ENCODE measurements at regions not wholly inside any gene's neighbourhood (a gene's known extent, or its start where the extent isn't known, plus 50 kb on each side); places are given as distances from the start of the nearest gene placed in this dataset.

GRCh38 chr4:128349921-128350320, 62.3 kb upstream of the PGRMC2 start (continued):
- TF ChIP-seq MLLT1 (IDR thresholded peaks at IDR 0.05) (peak in 1 of 2 experiments; percentile 39; a peak in 1 of 4 replicates), ZFPM2 (CRISPR knock-in tag; IDR thresholded peaks at IDR 0.05) (no peak), GATA2 (CRISPR knock-in tag; IDR thresholded peaks at IDR 0.05) (no peak), ZNF586 (CRISPR knock-in tag; conservative IDR thresholded peaks at IDR 0.05) (no peak), ZNF347 (CRISPR knock-in tag; IDR thresholded peaks at IDR 0.05; ENCODE audit: low read depth) (no peak), SIN3A (IDR thresholded peaks at IDR 0.05; ENCODE audit: borderline replicate concordance in 2 of 2, control insufficient read depth in 1 of 2, low read depth in 2 of 2, low read length in 2 of 2) (no peak), ZC3H8 (IDR thresholded peaks at IDR 0.05) (no peak), HDAC3 (IDR thresholded peaks at IDR 0.05; ENCODE audit: borderline replicate concordance, partially characterized antibody) (peak; percentile 64), TBL1XR1 (IDR thresholded peaks at IDR 0.05; ENCODE audit: low read length in 2 of 2) (0 out of 4 replicates have a peak, but pooled peaks of 1 of the 2 experiments have one; percentile 22), ZNF507 (tag; conservative IDR thresholded peaks at IDR 0.05) (no peak), TOE1 (IDR thresholded peaks at IDR 0.05; ENCODE audit: borderline replicate concordance) (0 out of 2 replicates have a peak, but pooled peaks have one; percentile 15), TOE1 (CRISPR knock-in tag; IDR thresholded peaks at IDR 0.05; ENCODE audit: borderline replicate concordance, low read depth) (no peak), PRDM10 (IDR thresholded peaks at IDR 0.05; ENCODE audit: partially characterized antibody) (no peak), SETDB1 (IDR thresholded peaks at IDR 0.05; ENCODE audit: low read length) (no peak), HIVEP1 (CRISPR knock-in tag; IDR thresholded peaks at IDR 0.05) (no peak), TAF15 (IDR thresholded peaks at IDR 0.05; ENCODE audit: low read depth, low read length) (no peak), NUFIP1 (IDR thresholded peaks at IDR 0.05; ENCODE audit: partially characterized antibody) (no peak), MECOM (CRISPR knock-in tag; IDR thresholded peaks at IDR 0.05) (0 out of 2 replicates have a peak, but pooled peaks have one; percentile 11), RBM14 (IDR thresholded peaks at IDR 0.05; ENCODE audit: borderline replicate concordance, insufficient read depth, low read depth, low read length) (no peak), NCOR1 (IDR thresholded peaks at IDR 0.05) (peak; percentile 32; the same call in 1 of the 2 replicates), GABPB1 (CRISPR knock-in tag; IDR thresholded peaks at IDR 0.05) (0 out of 2 replicates have a peak, but pooled peaks have one; percentile 29), RBM34 (IDR thresholded peaks at IDR 0.05; ENCODE audit: borderline replicate concordance, insufficient read depth, low read length) (no peak), CGGBP1 (CRISPR knock-in tag; IDR thresholded peaks at IDR 0.05) (no peak), THRB (CRISPR knock-in tag; conservative IDR thresholded peaks at IDR 0.05) (no peak)
